ENCODE measurements at regions not wholly inside any gene's neighbourhood (a gene's known extent, or its start where the extent isn't known, plus 50 kb on each side); places are given as distances from the start of the nearest gene placed in this dataset.

- no peak for DNase-seq (ENCODE audit: extremely low read depth, insufficient read length)
- TF ChIP-seq CTCF (IDR thresholded peaks at IDR 0.05; ENCODE audit: insufficient read depth, low read length, poor library complexity, severe bottlenecking): no peak
These were observed 135.1 kb upstream of the COL21A1 start for GRCh38 chr6:56382416-56382940.

GRCh38 chr6:56381801-56382251 is 134.4 kb upstream of the COL21A1 start:
- H3K36me3 ChIP-seq (ENCODE audit: control insufficient read depth, insufficient read depth, low read length): no peaks in the 10 kb centered on the region
- no peak for DNase-seq (ENCODE audit: extremely low read depth, insufficient read length)
- no peak for TF ChIP-seq CTCF (IDR thresholded peaks at IDR 0.05; ENCODE audit: insufficient read depth, low read length, poor library complexity, severe bottlenecking)
- no peaks in the 10 kb centered on the region for H3K27me3 ChIP-seq (replicated peaks; ENCODE audit: control insufficient read depth, insufficient read depth, low read length)
- no peak overlapping the region for H3K4me3 ChIP-seq (replicated peaks; ENCODE audit: low read depth, low read length)

More at GRCh38 chr6:56382416-56382940, 135.1 kb upstream of the COL21A1 start:
- no peaks in the 10 kb centered on the region for H3K36me3 ChIP-seq (ENCODE audit: control insufficient read depth, insufficient read depth, low read length)
- no peaks in the 10 kb centered on the region for H3K27me3 ChIP-seq (replicated peaks; ENCODE audit: control insufficient read depth, insufficient read depth, low read length)
- no peak overlapping the region for H3K4me3 ChIP-seq (replicated peaks; ENCODE audit: low read depth, low read length)

- H3K27me3 ChIP-seq (replicated peaks; ENCODE audit: control insufficient read depth, insufficient read depth, low read length): no peaks in the 10 kb centered on the region
- no peak for DNase-seq (ENCODE audit: extremely low read depth, insufficient read length)
- H3K36me3 ChIP-seq (ENCODE audit: control insufficient read depth, insufficient read depth, low read length): no peaks in the 10 kb centered on the region
These were observed 133.1 kb upstream of the COL21A1 start for GRCh38 chr6:56380476-56380875.

DNA sequence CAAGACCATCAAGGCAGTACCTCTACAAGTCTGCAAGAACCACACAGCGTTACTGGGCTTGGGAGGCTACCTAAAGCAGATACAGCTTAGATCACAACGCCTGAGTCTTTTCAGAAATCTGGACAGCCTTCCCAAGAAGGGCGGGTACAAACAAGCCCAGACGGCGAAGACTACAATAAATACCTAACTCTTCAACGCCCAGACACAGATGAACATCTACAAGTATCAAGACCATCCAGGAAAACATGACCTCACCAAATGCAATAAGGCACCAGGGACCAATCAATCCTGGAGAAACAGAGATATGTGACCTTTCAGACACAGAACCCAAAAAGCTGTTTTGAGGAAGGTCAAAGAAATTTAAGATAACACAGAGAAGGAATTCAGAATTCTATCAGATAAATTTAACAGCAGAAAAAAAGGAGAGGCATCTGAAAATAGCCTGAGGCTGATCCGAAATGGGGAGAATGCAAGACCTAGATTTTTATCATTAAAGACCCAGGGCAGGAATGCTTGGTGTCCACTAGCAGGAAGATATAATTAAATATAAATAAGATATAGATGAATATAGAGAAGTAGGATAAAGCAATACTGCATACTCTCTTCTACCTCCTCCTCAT is 131.7 kb upstream of the COL21A1 start:
- DNase-seq (ENCODE audit: extremely low read depth, insufficient read length): no peak
- no peak for TF ChIP-seq CTCF (IDR thresholded peaks at IDR 0.05; ENCODE audit: insufficient read depth, low read length, poor library complexity, severe bottlenecking)
- H3K4me3 ChIP-seq (replicated peaks; ENCODE audit: low read depth, low read length): no peak overlapping the region
- no peaks in the 10 kb centered on the region for H3K27me3 ChIP-seq (replicated peaks; ENCODE audit: control insufficient read depth, insufficient read depth, low read length)
- no peaks in the 10 kb centered on the region for H3K36me3 ChIP-seq (ENCODE audit: control insufficient read depth, insufficient read depth, low read length)

More at GRCh38 chr6:56380476-56380875, 133.1 kb upstream of the COL21A1 start:
- no peak overlapping the region for H3K4me3 ChIP-seq (replicated peaks; ENCODE audit: low read depth, low read length)
- TF ChIP-seq CTCF (IDR thresholded peaks at IDR 0.05; ENCODE audit: insufficient read depth, low read length, poor library complexity, severe bottlenecking): no peak

DNA sequence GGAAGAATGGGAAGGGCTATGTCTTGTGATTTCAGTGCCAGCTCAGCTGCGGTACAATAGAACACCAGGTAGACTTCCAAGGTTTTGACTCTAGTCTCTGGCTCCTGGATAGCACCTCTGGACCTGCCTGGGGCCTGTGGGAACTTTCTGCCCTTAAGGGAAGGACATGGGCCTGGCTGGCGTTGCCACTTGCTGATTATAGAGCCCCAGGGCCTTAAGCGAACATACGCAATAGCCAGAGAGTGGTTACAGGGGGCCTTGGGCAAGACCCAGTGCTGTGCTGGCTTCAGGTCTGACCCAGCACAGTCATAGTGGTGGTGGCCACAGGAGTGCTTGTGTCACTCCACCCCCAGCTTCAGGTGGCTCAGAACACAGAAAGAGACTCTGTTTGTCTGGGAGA is 131.1 kb upstream of the COL21A1 start:
- TF ChIP-seq CTCF (IDR thresholded peaks at IDR 0.05; ENCODE audit: insufficient read depth, low read length, poor library complexity, severe bottlenecking): no peak
- DNase-seq (ENCODE audit: extremely low read depth, insufficient read length): no peak
- H3K4me3 ChIP-seq (replicated peaks; ENCODE audit: low read depth, low read length): no peak overlapping the region
- no peaks in the 10 kb centered on the region for H3K36me3 ChIP-seq (ENCODE audit: control insufficient read depth, insufficient read depth, low read length)
- no peaks in the 10 kb centered on the region for H3K27me3 ChIP-seq (replicated peaks; ENCODE audit: control insufficient read depth, insufficient read depth, low read length)

Data from GM06990 (cell line).